ENCODE measurements at regions not wholly inside any gene's neighbourhood (a gene's known extent, or its start where the extent isn't known, plus 50 kb on each side); places are given as distances from the start of the nearest gene placed in this dataset.

- DNase-seq: peak; percentile 69
- Histone ChIP-seq H2AK9ac (replicated peaks; ENCODE audit: low read depth, low read length, poor library complexity) (peak overlapping the region; percentile 46), H3K18ac (ENCODE audit: low read depth, low read length) (no peak overlapping the region), H2AFZ (replicated peaks; ENCODE audit: low read length, poor library complexity) (peak overlapping the region; percentile 79), H3K9me1 (ENCODE audit: insufficient read depth, low read length) (peaks cover 4% of the 10 kb centered on the region; the same call in 1 of the 2 replicates), H2BK5ac (ENCODE audit: low read depth, low read length, poor library complexity, severe bottlenecking) (no peak overlapping the region), H2BK20ac (ENCODE audit: low read depth, low read length) (peak overlapping the region; percentile 86), H3K23ac (ENCODE audit: low read depth, low read length) (peak overlapping the region; percentile 26; the same call in 1 of the 2 replicates), H3K56ac (ENCODE audit: extremely low read depth, insufficient read depth, low read length) (no peak overlapping the region), H2BK120ac (ENCODE audit: low read depth, low read length) (peak overlapping the region; percentile 84), H4K5ac (ENCODE audit: low read depth, low read length) (no peak overlapping the region), H3K9ac (ENCODE audit: low read depth, low read length) (no peak overlapping the region), H4K91ac (ENCODE audit: insufficient read depth, low read depth, low read length) (peak overlapping the region; percentile 60), H3K4me1 (ENCODE audit: control insufficient read depth, insufficient read depth, low read length) (no peaks in the 10 kb centered on the region), H3K9me3 (ENCODE audit: control insufficient read depth, insufficient read depth, low read length) (no peaks in the 10 kb centered on the region), H3K4me2 (ENCODE audit: low read depth, low read length) (no peak overlapping the region), H3K14ac (replicated peaks; ENCODE audit: low read depth, low read length) (peak overlapping the region; percentile 41; the same call in 1 of the 2 replicates), H3K27ac (ENCODE audit: insufficient read depth, low read length) (no peak overlapping the region), H3K4ac (ENCODE audit: low read depth, low read length) (peak overlapping the region; percentile 76; the same call in 1 of the 2 replicates), H4K20me1 (ENCODE audit: insufficient read depth, low read length) (no peaks in the 10 kb centered on the region), H3K36me3 (ENCODE audit: control insufficient read depth, insufficient read depth, low read length) (no peaks in the 10 kb centered on the region), H2AK5ac (ENCODE audit: low read depth, low read length) (peak overlapping the region; percentile 71), H3K4me3 (ENCODE audit: insufficient read depth, low read depth, low read length) (no peak overlapping the region), H2BK15ac (ENCODE audit: low read depth, low read length) (peak overlapping the region; percentile 32; the same call in 2 of the 3 replicates), H3K79me1 (ENCODE audit: low read depth in 1 of 2, low read length in 2 of 2) (peaks cover 0 to 13% of the 10 kb centered on the region in 2 experiments; a peak in 2 of 4 replicates), H3K27me3 (ENCODE audit: control insufficient read depth, insufficient read depth, low read length) (no peaks in the 10 kb centered on the region), H4K8ac (ENCODE audit: low read depth in 2 of 2, low read length in 2 of 2) (peak overlapping the region in 1 of 2 experiments; percentile 77; a peak in 2 of 4 replicates)
- TF ChIP-seq CHD1 (IDR thresholded peaks at IDR 0.05; ENCODE audit: low read depth, low read length) (no peak), RFX5 (IDR thresholded peaks at IDR 0.05; ENCODE audit: low read depth, low read length) (no peak), NFE2L2 (IDR thresholded peaks at IDR 0.05; ENCODE audit: low read depth, low read length) (no peak), MAZ (IDR thresholded peaks at IDR 0.05; ENCODE audit: borderline replicate concordance, low read depth, low read length) (no peak), CTCF (conservative IDR thresholded peaks at IDR 0.05; ENCODE audit: low read depth, low read length) (peak; percentile 87), RAD21 (IDR thresholded peaks at IDR 0.05; ENCODE audit: low read length) (peak; percentile 89), MAFK (IDR thresholded peaks at IDR 0.05; ENCODE audit: low read depth, low read length) (no peak), USF2 (IDR thresholded peaks at IDR 0.05; ENCODE audit: low read depth, low read length) (no peak), SMC3 (IDR thresholded peaks at IDR 0.05; ENCODE audit: low read depth, low read length) (peak; percentile 88), RCOR1 (IDR thresholded peaks at IDR 0.05; ENCODE audit: insufficient replicate concordance, low read length) (no peak), BHLHE40 (IDR thresholded peaks at IDR 0.05; ENCODE audit: low read depth, low read length) (no peak)
- POLR2A ChIA-PET (ENCODE audit: unreplicated experiment): no interaction called here
- dilution Hi-C loops (cut with HindIII; ENCODE audit: low sequenced_read_pairs, unreplicated experiment): no loop called here
- BruUV-seq (replicated peaks): no TSS peak
- intact Hi-C loops (cut with micrococcal nuclease): loop anchor here (1.0 kb wide), 3 partner anchors 142 to 267 kb away; partner anchors contain the start of gene TSC22D2
- in situ Hi-C loops (cut with MboI; ENCODE audit: low sequenced_read_pairs): loop anchor here (5.0 kb wide), 2 partner anchors 179 to 269 kb away; partner anchors contain the start of gene TSC22D2
- peak; percentile 93 for ATAC-seq (ENCODE audit: low read depth)
- WGBS, 2 experiments (ENCODE audit: extremely low coverage in 2 of 2, insufficient read length in 1 of 2): no CpG with 5 or more reads among the region's 5 CpGs
- CTCF ChIA-PET: interaction anchor here (0.9 to 1.9 kb wide), 5 partner anchors 9 to 243 kb away, joined by 3 to 7 read pairs (median 5); no protein-coding TSS in a partner anchor
Measured at GRCh38 chr3:150227839-150228238, 180.3 kb upstream of the TSC22D2 start.

All from IMR-90 (cell line).